Heart right ventricle (tissue), 16 donors: ENCODE measurements at regions not wholly inside any gene's neighbourhood (a gene's known extent, or its start where the extent isn't known, plus 50 kb on each side); places are given as distances from the start of the nearest gene placed in this dataset.

Source experiments
- ATAC-seq, 8 donors: fragments of 200-7000 bp; cut with Tn5 transposase; one replicate each; pipeline ENCODE4 v1.9.1; 2020; ENCODE audit warnings: mild to moderate bottlenecking in 8 of 8, moderate library complexity in 8 of 8, moderate number of reproducible peaks in 1 of 8
- DNase-seq, 2 donors: peaks; one replicate each; pipeline ENCODE4 v3.0.0-alpha.2; 2020
- H3K27ac ChIP-seq, 10 donors: fragments of 200-600 bp; sonication (generic) in 2 of 10; one replicate each; pipeline versions ENCODE4 v1.5.0 to v1.8.0; 2020 to 2022; ENCODE audit warnings: mild to moderate bottlenecking in 3 of 10
- H3K27me3 ChIP-seq, 7 donors: fragments of 200-600 bp; one replicate each; pipeline ENCODE4 v1.8.0; 2021 to 2022; ENCODE audit warnings: mild to moderate bottlenecking in 2 of 7
- H3K36me3 ChIP-seq, 9 donors: fragments of 200-600 bp; sonication (generic) in 1 of 9; one replicate each; pipeline versions ENCODE4 v1.5.0 to v1.8.0; 2020 to 2022; ENCODE audit warnings: mild to moderate bottlenecking in 2 of 9
- H3K4me1 ChIP-seq, 9 donors: fragments of 200-600 bp; sonication (generic) in 1 of 9; one replicate each; pipeline versions ENCODE4 v1.5.0 to v1.8.0; 2020 to 2022; ENCODE audit warnings: mild to moderate bottlenecking in 4 of 9
- H3K4me3 ChIP-seq, 10 donors: fragments of 200-600 bp; sonication (generic) in 2 of 10; one replicate each; pipeline versions ENCODE4 v1.5.0 to v1.8.0; 2020 to 2022; ENCODE audit warnings: mild to moderate bottlenecking in 7 of 10, moderate library complexity in 2 of 10
- H3K9me3 ChIP-seq, 11 donors: fragments of 200-600 bp in 10 of 11; sonication (generic) in 2 of 11; one replicate each; pipeline versions ENCODE4 v1.5.0 to v1.8.0; 2013 to 2022; ENCODE audit warnings: mild to moderate bottlenecking in 2 of 11, control low read depth in 1 of 11, moderate library complexity in 1 of 11
- WGBS, 2 donors: extraction: QIAGEN DNeasy Blood & Tissue Kit; methylation state at CpG; one replicate each; pipeline ENCODE4 v1.1.7; 2013; ENCODE audit warnings: inconsistent platforms in 1 of 2; 5-methylcytosine and 5-hydroxymethylcytosine counted together
- intact Hi-C, 10 donors: fragments of 100-400 bp; cut with DNase I; formaldehyde crosslinking; loops; one replicate each; pipeline versions ENCODE4 v1.11.1 to v1.14.2; 2022
- TF ChIP-seq, protein P1 (sequence below), 9 donors: fragments of 200-600 bp; sonication (generic) in 2 of 9; IDR thresholded peaks; one replicate each; pipeline versions ENCODE4 v1.5.0 to v1.8.0; 2021 to 2022; ENCODE audit warnings: antibody characterized with exemption in 9 of 9, mild to moderate bottlenecking in 5 of 9, moderate library complexity in 1 of 9
- donor health status: Arrhythmogenic right ventricular cardiomyopathy.
- donor health status: ischemic (EF 13 %, LVEDD 7.1; RV severe dilation, severe dysfunction).
- donor health status: healthy with polysubstance abuse.
- donor health status: DM: no; HTN: yes; CAD: no.
- donor health status: DM: no; HTN: no; CAD: no.
- donor health status: ischemic (EF 25% LVEDD 6.9; RV normal size, moderate dysfunction).
- donor health status: ischemic (EF 25% LVEDD 5.7; RV mildly dilated, moderate dysfunction).
- donor health status: healthy.
- donor health status: DM: yes; HTN: yes; CAD: no.
- donor health status: Ischemic cardiomyopathy.
- donor health status: ischemic (EF 35%, LVEDD 5.7; RV mildly dilated, moderate dysfunction).
- donor health status: nonischemic (EF 11% LVEDD 7.7; RV severe dilation, severe dysfunction).
- donor health status: DM: yes; HTN: yes; CAD: no.
- donor health status: PGD.
- donor health status: ischemic (EF 29% LVEDD 5.4; RV normal size, mild dysfunction).
- donor health status: nonischemic (EF 23%, LVEDD 6.1; RV moderate dilation, normal function).

DNA sequence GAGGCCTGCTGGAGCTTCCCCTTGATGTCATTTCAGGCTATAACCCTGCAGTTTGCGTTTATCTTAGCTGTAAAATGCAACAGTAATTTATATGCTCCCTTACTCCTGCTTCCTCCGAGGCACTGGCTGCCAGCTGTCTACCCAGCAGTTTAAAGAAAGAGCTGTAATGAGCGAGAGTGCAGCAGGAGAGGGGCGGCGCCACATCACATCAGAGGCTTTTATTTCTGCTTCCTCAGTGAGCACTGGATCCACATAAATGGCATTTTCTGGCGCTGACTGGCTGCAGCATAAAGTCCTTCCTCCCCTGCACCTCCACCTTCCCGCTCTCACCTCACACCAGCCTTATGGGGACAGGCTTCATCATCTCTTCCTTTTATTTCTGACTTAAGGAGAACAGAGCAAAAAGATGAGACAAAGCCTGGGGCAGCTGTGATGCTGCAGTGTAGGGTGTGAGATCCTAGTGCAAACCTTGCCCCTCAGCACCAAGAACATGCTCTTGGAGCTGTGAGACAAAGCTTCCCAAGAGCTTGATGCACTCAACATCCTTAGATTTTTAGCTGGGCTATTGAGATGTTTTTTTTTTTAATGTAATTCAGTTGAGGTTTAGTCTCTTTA, 829.6 kb upstream of the ZNF608 start:
- H3K27ac ChIP-seq: no peak overlapping the region
- peaks cover 0 to 8% (median 0%) of the 10 kb centered on the region in 11 donors for H3K9me3 ChIP-seq
- H3K4me1 ChIP-seq: no peaks in the 10 kb centered on the region
- H3K27me3 ChIP-seq: no peaks in the 10 kb centered on the region
- intact Hi-C loops: no loop called here
- TF ChIP-seq, protein P1, sequence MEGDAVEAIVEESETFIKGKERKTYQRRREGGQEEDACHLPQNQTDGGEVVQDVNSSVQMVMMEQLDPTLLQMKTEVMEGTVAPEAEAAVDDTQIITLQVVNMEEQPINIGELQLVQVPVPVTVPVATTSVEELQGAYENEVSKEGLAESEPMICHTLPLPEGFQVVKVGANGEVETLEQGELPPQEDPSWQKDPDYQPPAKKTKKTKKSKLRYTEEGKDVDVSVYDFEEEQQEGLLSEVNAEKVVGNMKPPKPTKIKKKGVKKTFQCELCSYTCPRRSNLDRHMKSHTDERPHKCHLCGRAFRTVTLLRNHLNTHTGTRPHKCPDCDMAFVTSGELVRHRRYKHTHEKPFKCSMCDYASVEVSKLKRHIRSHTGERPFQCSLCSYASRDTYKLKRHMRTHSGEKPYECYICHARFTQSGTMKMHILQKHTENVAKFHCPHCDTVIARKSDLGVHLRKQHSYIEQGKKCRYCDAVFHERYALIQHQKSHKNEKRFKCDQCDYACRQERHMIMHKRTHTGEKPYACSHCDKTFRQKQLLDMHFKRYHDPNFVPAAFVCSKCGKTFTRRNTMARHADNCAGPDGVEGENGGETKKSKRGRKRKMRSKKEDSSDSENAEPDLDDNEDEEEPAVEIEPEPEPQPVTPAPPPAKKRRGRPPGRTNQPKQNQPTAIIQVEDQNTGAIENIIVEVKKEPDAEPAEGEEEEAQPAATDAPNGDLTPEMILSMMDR (IDR thresholded peaks at IDR 0.05): no peak
- no peak overlapping the region for H3K4me3 ChIP-seq
- no peak for ATAC-seq
- no peak for DNase-seq
- H3K36me3 ChIP-seq: no peaks in the 10 kb centered on the region
- 52 to 63% methylated on average over 7 of the region's 7 CpGs for WGBS, 2 donors

DNA sequence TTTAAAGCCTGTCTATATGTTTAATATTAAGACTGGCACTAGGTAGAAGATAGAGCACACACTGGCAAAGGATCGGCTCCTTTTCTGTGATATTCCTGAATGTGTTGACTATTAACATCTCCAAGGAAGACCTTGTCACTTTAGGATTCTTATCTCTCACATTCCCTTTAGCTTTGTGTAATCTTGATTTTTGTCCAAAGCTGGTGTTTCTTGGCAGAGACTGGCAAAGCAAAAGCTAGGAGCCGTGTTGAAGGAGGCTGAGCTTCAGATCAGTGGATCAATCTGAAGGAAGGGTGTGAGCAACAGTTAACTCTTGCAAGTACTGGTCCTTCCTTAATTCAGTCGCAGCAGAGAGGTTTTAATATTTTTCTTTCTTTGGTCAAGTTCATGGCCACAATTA, 830.4 kb upstream of the ZNF608 start:
- no peak overlapping the region for H3K4me3 ChIP-seq
- TF ChIP-seq, protein P1 (IDR thresholded peaks at IDR 0.05): no peak
- H3K36me3 ChIP-seq: no peaks in the 10 kb centered on the region
- H3K4me1 ChIP-seq: peaks cover 0 to 5% (median 0%) of the 10 kb centered on the region in 9 donors
- intact Hi-C loops: no loop called here
- WGBS, 2 donors: 57 to 65% methylated on average over 3 of the region's 3 CpGs
- no peak for ATAC-seq
- H3K27ac ChIP-seq: no peak overlapping the region
- no peak for DNase-seq
- no peaks in the 10 kb centered on the region for H3K27me3 ChIP-seq
- H3K9me3 ChIP-seq: peaks cover 0 to 8% (median 0%) of the 10 kb centered on the region in 11 donors

DNA sequence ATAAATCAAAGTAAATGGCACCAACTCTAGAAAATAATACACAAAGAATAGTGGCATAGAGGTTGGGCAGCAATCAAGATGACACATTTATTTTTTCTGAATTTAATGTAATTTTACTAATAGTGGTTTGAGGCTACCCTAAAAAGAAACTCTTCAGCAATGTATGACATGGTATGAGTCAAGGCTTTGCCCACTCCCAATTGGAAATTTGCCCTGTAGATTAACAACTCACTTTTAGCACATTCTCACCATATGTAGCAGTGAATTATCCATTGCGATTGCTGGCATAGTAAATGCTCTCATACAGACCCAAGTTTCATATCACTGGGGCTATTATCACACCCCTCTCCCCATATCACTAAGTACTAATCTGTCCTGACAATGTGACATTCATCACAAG, 832.1 kb upstream of the ZNF608 start:
- peaks cover 0 to 6% (median 0%) of the 10 kb centered on the region in 11 donors for H3K9me3 ChIP-seq
- intact Hi-C loops: no loop called here
- TF ChIP-seq, protein P1 (IDR thresholded peaks at IDR 0.05): no peak
- no peaks in the 10 kb centered on the region for H3K27me3 ChIP-seq
- DNase-seq: no peak
- H3K27ac ChIP-seq: no peak overlapping the region
- 96 to 100% methylated on average over 1 of the region's 1 CpG for WGBS, 2 donors
- H3K36me3 ChIP-seq: no peaks in the 10 kb centered on the region
- H3K4me1 ChIP-seq: peaks cover 0 to 14% (median 5%) of the 10 kb centered on the region in 9 donors
- ATAC-seq: no peak
- H3K4me3 ChIP-seq: no peak overlapping the region

DNA sequence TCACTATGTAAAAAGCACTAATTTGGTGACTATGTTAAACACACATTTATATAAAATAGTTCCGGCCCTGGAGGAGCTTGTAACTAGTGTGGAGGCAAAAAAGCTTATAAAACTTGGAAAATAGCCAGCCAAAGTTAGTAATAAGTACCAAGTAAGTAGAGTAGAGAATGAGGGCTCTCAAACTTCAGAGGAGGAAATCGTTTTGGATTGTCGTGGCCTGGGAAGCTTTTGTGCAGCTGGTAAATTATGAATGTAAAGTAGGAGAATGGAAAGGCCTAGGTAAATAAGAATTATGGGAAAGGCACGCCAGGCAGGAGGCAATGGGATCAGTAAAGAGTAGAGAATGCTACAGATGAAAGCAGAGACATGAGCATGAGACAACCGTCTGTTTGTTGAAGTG, 832.7 kb upstream of the ZNF608 start:
- ATAC-seq: no peak
- 88 to 89% methylated on average over 5 of the region's 5 CpGs for WGBS, 2 donors
- H3K27ac ChIP-seq: no peak overlapping the region
- no peaks in the 10 kb centered on the region for H3K36me3 ChIP-seq
- intact Hi-C loops: no loop called here
- TF ChIP-seq, protein P1 (IDR thresholded peaks at IDR 0.05): no peak
- H3K9me3 ChIP-seq: peaks cover 0 to 6% (median 0%) of the 10 kb centered on the region in 11 donors
- peaks cover 0 to 20% (median 9%) of the 10 kb centered on the region in 9 donors for H3K4me1 ChIP-seq
- no peak for DNase-seq
- no peak overlapping the region for H3K4me3 ChIP-seq
- H3K27me3 ChIP-seq: no peaks in the 10 kb centered on the region
